ENCODE measurements at regions not wholly inside any gene's neighbourhood (a gene's known extent, or its start where the extent isn't known, plus 50 kb on each side); places are given as distances from the start of the nearest gene placed in this dataset.

DNA sequence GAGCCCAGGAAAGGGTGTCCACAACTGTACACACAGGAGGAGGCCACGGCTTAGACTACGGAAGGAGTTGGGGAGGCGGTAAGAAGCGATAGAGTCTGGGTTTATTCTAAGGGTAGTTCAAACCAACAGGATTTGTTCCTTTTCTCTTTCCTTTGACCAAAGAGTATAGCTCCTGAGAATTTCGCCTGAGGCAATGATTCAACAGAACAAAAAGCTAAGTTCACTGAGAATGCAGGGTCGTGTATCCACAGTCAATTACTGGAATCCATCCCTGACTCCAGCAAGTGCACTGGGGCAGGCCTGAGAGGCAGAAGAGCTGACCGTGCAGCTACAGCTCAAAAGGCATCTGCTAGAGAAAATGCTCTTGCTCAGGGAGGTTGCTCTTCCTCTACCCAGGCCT, 140.9 kb downstream of the TFCP2L1 start:
- TF ChIP-seq FOXK2 (IDR thresholded peaks at IDR 0.05) = no peak
- TF ChIP-seq TARDBP (IDR thresholded peaks at IDR 0.05) = no peak
- no peak for TF ChIP-seq NFRKB (IDR thresholded peaks at IDR 0.05)
- no peak for TF ChIP-seq BHLHE40 (IDR thresholded peaks at IDR 0.05; ENCODE audit: borderline replicate concordance)
- no peak for TF ChIP-seq ELF4 (IDR thresholded peaks at IDR 0.05)
- no peak for TF ChIP-seq HDGF (IDR thresholded peaks at IDR 0.05; ENCODE audit: borderline replicate concordance)
- TF ChIP-seq SP1 (IDR thresholded peaks at IDR 0.05) = no peak
- no peak for TF ChIP-seq SUZ12 (IDR thresholded peaks at IDR 0.05)
- no peak for TF ChIP-seq LEF1 (IDR thresholded peaks at IDR 0.05; ENCODE audit: borderline replicate concordance)
- TF ChIP-seq FOXM1 (IDR thresholded peaks at IDR 0.05; ENCODE audit: borderline replicate concordance) = no peak
